Islet of Langerhans (tissue), 1 donor: ENCODE measurements at regions not wholly inside any gene's neighbourhood (a gene's known extent, or its start where the extent isn't known, plus 50 kb on each side); places are given as distances from the start of the nearest gene placed in this dataset.

Experiments used
- FAIRE-seq: peaks from one replicate; lab custom pipeline; 2011; peaks lifted over from hg19 to GRCh38; lab: Jason Lieb, UNC

DNA sequence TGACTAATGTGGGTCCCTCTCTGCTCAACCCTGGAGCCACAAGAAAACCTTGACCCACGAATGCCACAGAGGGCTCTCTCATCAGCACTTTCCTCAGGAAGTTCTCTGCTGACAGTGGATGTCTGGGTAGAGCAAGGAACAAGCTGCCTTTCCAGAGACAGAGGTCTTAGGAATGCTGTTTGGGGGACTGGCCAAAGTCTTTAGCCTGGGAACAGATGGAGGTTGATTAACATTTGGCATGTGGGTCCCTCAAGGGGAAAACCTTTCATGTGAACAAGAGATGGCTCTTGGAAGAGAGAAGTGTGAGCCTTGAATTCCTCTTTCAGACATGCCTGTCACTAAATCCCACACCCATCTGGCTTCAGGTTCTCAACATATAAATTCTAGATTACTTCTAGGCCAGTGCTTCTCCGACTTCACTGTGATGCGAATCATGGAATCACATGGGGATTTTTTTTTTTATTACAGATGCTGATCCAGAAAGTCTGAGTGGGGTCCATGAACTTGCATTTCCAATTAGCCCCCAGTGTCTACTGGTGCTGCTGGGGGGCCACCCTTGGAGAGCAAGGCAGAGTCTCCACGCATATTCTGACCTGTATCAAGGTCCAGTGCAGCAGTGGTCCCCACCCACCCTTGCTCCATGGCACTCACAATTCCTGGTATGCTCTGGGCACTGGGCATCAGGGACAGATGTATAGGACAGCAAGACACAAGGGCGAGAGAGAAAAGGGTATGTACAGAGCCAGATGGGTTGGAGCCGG is 360.4 kb downstream of the CXCL12 start:
- FAIRE-seq, result no peak

GRCh38 chr10:44023517-44023916 is 361.4 kb downstream of the CXCL12 start:
- no peak for FAIRE-seq

DNA sequence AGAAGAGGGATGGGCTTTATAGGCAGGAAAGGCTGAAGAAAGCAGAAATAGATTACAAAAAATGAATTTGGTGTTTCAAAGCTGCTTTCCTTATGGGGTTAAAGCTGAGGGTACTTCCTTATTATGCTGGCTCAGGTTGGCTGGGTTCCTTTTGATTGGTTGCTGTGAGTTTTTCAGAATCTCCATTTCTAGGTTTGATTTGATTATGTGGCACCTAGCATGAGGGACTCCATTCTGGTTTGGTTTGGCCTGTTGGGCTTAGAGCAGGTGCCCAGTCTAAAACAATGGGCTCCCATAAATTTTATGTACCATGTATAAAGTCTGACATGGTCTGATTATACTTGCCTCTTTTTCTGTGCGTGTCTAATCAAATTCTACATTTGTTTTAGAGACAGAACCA is 362.7 kb downstream of the CXCL12 start:
- no peak for FAIRE-seq

GRCh38 chr10:44020322-44021111 is 364.4 kb downstream of the CXCL12 start:
- no peak for FAIRE-seq

DNA sequence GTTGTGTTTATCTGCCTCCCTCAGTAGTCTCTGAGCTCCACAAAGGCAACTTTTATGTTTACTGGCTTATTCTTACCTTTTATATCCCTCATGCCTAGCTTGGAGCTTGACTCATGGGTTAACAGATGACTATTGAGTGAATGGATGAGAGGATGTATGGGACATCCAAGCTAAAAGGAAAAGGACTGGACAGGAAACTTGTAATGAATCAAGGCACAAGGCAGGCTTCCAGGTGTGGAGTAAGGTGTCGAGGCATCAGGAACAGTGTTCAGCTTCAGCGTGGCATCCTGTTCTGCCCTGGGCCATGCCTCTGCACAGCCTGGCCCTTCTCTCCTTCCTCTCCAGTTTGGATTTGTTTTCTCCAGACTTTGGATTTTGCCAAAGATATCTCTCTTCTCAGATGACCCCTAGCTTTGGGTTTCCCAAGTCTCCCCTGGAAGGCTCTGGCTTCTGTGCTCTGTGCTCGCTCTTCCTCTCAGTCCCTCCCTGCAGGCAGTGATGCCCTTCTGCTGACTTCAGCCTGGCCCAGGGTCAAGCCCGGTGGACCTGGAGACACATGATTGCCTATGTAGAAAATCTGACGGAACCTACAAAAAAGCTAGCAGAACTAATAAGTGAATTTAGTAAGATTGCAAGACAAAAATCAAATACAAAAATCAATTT is 367.3 kb downstream of the CXCL12 start:
- FAIRE-seq, result no peak

DNA sequence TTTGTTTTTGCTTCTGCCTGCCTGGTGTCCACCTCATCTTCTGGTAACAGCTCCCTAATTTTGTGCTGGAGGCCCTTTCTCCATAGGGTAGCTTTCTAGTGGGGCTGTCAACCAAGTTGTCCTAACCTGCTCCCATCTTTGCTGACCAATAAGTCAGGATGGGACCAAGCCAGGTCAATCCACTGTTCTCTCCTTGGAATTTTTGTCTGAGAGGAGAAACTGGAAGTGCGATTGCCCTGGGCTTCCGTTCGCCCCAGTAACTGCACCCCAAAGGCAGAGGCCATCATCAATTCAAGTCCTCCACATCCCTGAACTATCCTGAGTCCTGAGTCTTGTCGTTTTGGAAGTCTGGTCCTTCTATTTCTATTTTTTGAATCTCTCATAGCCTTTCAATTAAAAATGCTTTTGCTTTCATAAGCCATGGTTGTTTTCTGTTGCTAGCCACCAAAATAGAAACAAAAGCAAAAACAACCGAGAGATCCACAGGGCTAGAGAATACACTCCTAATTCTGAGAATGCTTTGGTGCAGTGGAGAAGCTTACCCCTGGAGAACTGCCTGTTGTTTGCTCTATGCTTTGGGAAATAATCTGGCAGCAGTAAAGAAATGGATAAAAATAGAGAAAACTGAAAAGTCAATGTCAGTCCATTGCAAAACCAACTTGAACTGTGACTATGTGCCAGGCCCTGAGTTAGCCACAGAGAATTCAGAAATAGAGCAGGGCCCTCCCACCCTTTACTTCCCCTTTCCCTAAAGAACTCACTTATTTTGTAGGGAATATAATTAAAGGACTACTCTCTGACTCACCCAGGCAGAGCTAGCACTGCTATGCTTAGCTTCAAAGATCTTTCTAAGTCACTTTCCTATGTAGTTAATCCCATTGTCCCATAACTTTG is 368.1 kb downstream of the CXCL12 start:
- no peak for FAIRE-seq

DNA sequence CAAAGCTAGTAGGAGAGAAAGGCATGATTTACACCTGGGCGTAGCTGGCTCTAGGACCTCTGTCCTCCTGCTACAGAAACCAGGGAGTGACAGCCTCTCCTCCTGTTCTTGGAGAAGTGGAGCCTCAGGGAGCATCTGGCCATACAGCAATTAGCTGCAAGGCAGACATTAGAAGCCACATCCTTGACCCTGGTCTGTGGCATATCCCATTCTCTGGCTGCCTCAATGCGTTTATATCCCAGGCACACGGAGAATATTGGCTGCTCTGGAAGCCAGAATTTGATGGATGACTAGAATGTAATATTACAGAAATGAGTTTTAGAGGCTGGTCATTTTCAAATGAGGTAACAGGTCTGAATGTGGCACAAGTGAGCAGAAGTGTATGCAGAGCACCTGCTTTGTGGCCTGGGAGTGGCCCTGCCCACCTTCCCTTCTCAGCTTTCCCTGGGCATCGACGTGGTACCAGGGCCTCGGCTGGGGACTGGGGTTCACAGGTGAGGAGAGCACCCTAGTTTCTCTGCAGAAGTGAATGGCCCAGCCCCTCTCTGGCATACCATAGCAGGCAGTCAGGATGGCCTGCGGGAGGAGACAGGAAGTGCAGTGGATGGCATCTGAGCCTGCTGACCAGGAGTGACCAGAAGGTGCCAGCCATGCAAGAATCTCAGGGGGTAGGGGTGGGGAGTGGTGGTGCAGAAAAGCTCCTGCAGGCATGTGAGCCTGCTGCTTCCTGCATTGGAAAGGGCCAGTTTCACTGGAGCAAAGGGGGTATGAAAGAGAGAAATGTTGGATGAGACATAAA is 367.2 kb upstream of the ZNF32 start:
- FAIRE-seq, result no peak

GRCh38 chr10:44014644-44015250 is 366.1 kb upstream of the ZNF32 start:
- FAIRE-seq, result no peak

GRCh38 chr10:44013981-44014380 is 365.3 kb upstream of the ZNF32 start:
- no peak for FAIRE-seq

DNA sequence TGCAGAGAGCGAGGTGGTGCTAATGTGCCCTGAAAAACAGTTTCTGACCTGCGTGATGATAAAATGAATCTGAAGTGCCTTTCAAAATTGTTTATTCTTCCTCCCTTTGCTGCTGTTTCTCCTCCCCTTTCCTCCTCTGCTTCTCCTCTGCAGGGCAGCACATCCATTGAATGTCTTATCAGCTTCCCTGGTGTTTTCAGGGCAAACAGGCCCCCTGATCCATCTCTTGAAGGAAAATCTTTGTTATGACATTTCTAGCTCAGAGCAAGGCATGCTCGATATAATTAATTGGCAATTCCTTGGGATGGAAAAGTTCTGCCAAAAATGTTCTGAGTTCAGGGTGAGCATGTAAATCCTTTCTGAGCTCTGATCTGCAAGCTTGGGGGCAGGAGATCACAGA is 364.2 kb upstream of the ZNF32 start:
- FAIRE-seq, result no peak

GRCh38 chr10:44011603-44011981 is 362.9 kb upstream of the ZNF32 start:
- FAIRE-seq, result no peak

- FAIRE-seq, result no peak
Measured at GRCh38 chr10:44010873-44011602, 362.4 kb upstream of the ZNF32 start.

- FAIRE-seq, result no peak
Measured at GRCh38 chr10:44009891-44010632, 361.4 kb upstream of the ZNF32 start.

- FAIRE-seq, result no peak
Measured at GRCh38 chr10:44008917-44009709, 360.4 kb upstream of the ZNF32 start.

DNA sequence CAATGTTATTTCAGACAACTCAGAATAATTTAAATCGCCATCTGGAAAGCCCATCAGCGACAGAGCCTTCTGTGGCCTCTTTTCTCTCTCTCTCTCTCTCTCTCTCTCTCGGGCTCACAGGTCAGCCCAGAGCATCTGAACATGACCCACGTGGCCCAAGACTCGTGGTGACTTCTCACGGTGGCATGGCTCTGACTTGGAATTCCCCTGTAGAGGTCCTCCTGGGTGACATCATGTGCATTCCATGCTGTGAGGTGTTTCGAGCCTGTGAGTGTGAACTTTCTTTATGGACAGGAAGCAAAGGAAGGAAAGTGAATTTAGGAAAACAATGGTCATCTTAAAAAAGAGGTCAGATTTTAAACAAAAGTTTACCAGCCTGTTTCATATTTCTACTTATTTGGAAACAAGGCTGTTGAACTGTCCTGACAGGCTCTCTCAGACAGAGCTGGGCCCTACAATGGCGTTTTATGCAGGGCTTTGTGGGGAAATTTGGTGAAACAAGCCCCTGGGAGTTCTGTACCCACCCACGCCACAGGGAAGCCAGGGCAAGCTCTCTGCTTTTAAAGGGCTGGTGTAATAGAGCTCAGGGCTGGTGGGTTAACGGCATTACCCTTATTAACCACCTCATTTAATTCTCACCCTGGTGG is 359.7 kb upstream of the ZNF32 start:
- no peak for FAIRE-seq

- no peak for FAIRE-seq
Measured at GRCh38 chr10:44006771-44007170, 358.1 kb upstream of the ZNF32 start.

GRCh38 chr10:44005788-44006099 is 357.1 kb upstream of the ZNF32 start:
- FAIRE-seq, result no peak
